ENCODE measurements at regions not wholly inside any gene's neighbourhood (a gene's known extent, or its start where the extent isn't known, plus 50 kb on each side); places are given as distances from the start of the nearest gene placed in this dataset.
A peak's percentile ranks its signal among the peaks of the same experiment; 100 is the strongest.

DNA sequence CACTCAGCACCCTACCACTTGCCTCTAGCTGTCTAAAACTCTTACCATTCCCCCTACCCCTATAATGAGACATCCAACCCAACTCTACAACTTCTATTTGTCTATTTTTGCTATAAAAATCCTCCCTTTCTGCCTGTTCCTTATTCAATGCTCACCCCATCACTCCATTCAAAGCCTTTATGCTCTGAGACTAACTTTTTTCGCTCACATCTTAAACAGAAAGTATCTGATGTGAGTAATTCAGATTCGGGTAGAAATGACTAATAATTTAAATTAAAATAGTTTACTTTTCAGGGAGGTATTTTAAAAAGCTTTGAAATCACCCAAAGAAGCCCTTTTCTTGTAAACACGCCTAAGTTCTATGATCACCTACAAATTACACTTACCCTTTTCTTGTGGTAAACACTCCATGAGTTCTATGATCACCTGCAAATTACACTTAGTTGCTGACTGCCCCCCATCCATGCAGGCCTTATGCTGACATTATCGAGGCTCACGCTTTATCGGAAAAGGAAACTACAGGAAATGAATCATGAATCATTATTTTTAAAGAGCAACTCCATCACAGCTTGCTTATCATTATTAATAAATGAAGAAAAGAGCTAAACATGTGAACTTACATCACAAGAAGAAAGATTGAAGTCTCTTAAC lies 168.7 kb upstream of the PPP1R2C start:
- no peak for DNase-seq

DNA sequence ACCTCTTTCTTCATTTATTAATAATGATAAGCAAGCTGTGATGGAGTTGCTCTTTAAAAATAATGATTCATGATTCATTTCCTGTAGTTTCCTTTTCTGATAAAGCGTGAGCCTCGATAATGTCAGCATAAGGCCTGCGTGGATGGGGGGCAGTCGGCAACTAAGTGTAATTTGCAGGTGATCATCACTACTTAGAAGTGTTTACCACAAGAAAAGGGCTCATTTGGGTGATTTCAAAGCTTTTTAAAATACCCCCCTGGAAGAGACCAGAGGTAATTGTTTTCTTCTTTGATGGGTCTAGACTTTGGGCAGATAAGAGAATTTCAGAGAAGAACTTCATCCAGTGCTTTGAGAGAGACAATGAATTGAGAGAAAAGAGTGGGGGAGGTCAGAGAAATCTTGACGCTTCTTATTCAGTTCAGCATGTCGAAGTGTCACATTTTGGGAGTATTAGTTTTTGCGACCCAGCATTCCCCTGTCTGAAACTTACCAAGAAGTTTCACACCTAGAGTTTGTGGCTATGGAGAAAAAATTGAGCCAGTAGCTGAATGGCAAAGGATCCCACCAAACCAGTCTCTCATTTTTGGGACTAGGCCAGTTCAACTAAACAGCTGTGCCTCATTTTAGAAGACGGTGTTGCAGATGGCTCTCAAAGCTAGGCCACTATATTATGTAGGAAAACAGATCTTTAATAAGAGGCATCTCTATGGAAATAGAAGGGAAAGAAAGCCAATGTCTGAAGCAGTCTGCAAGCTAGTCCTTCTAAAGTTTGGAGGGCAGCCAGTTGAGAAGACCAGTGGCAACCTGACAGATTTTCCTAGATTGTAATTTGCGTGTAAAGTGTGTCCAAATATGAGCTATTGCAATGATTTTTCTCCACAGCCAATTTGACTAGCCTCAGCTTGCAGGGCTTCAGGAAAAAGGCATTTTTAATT lies 171.0 kb upstream of the PPP1R2C start:
- no peak for DNase-seq

DNA sequence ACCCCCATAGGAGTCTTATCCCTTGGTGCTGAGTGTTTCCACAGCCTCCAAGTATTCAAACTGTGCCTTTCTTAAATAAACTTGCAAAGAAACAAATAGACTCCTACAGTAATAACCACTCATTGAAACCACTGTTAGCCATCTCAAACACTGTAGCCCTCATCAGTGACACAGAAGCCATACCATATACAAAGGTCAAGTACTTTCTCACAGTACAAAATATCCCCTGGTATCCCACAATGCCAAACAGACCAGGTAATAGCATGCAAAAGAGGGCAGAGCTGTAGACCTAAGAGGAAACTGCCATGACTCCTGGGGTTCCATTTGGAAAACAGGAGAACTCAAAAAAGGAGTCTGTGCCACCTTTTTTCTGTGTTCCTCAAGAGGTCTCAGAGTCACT lies 173.8 kb upstream of the PPP1R2C start:
- no peak for DNase-seq

DNA sequence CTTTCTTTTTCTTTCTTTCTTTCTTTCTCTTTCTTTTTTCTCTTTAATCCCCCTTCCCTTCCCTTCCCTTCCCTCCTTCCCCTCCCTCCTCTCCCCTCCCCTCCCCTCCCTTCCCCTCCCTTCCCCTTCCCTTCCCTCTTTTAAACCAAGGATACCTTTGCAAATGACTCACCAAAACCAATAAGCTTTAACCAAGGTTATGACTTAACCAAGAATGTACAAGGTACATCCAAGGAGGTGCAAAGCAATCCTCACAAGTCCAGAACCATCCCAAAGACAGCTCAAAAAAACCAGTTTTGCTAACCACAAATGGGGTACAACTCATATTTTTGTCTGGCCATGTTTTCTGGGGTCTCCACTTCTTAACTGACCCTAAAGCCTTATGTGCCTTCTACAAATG lies 174.7 kb upstream of the PPP1R2C start:
- DNase-seq: no peak

DNA sequence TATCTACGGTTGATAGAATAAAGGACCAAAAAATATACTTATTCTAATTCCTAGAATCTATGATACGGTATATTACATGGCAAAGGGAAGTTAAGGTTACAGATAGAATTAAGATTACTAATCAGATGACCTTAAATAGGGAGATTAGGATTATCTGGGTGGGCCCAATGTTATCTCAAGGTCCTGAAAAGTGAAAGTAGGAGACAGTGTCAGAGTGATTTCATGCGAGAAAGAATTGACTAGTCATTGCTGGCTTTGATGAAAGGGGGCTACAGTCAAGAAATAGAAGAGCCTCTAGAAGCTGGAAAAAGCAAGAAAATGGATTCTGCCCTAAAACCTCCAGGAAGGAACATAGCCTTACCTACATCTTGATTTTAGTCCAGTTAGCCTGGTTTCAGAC lies 176.9 kb upstream of the PPP1R2C start:
- no peak for DNase-seq

DNA sequence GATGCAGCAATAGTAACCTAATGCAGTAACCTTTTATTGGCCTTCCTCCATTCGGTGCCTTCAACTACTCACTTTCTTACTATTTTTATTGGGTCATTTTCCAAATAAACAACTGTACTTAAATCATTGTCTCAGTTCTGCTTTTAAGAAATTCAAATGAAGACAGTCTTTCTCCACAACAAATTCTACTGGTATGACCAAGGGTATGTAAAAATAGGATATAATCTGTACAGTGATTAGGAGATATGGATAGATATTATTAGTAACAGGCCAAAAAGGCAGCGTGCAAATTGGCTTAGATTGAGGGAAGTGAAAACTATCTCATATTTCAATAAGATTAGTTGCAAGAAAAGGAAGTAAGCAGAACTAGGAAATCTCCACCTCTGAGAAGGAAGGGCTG lies 177.4 kb upstream of the PPP1R2C start:
- DNase-seq: no peak

DNA sequence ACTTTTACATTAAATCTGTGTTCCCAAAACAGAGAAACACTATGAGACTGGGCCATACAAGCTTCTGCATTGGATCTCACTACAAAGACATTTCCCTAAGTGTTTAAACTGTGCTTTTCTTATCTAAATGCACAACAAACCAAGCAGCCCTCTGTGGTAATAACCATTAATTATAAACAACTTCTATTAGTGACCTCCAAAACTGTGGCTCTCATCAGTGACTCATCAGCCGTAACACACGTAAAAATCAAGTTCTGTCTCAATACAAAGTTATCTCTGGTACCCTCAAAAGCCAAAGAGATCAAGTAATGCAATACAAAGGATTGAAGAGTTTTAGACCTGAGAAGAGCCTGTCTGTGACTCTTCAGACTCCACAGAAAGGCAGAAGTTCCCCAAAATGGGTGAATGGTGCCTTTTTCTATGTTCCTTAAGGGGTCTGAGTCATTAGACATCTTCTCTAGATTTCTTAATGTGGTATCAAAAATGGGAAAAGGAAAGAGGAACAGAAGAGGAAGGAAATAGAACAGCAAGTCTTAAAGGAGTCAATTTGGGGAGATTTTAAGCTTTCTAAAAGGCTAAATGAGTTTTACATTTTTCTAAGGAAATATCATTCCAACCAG lies 189.8 kb upstream of the PPP1R2C start:
- no peak for DNase-seq

DNA sequence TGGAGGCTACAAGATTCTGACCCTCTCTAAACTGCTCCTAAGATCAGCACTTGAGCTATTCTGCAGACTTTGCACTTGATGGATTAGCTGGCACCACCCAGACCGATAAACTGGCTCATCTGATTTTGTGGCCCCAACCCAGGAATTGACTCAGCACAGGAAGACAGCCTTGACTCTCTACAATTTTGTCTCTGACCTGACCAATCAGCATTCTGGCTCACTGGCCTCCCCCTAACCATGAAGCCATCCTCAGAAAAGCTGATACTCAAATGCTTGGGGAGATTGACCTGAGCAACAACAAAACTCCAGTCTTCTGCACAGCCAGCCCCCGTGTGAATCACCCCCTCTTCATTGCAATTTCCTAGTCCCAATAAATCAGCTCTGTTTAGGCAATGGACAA lies 195.4 kb upstream of the PPP1R2C start:
- no peak for DNase-seq

DNA sequence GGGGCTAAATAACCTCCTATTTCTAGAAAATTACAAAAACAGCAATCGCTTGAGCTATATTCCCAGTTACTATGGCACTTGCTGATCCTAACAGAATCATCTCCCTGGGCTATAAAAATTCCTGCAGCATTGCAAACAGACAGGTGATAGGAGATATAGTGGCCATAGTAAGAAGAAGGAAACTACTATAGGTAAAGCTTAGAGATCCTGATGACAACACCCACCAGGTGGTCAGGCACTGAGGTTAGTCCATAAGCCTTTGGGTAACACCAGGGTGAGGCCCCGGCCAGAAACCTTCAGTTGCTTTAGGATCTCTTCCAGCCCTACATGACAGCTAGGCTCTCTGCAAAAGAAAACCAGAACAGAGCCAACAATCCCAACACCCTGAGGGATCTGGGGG lies 197.9 kb upstream of the PPP1R2C start:
- no peak for DNase-seq

DNA sequence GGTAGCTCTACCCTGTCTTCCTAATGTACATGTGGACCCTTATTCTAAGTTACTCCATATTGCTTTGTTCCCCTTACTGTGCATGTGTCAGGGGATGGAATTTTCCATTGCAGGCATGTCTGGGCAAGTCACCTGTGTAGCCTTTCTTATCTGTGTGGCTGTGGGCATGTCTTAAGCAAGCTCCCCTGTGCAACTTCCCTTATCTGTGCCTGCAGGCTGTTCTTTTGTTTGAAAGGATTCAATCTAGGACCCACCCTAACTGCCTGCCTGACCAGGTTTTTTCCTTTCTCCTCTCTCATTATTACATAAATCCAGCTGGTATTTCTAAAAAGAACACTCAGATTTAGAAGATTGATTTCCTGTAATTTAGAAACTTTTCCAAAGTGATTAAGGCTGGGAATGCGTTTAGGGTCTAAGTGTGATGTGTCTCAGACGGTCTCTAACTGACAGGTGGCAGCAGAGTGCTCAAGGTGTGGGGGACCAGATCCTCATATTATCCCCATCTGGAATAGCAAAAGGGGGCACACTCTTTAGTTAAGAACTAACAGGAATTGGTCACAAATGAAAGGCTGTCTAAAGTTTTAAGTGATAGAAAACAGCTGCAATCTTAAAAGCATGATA lies 198.9 kb upstream of the PPP1R2C start:
- no peak for DNase-seq

DNA sequence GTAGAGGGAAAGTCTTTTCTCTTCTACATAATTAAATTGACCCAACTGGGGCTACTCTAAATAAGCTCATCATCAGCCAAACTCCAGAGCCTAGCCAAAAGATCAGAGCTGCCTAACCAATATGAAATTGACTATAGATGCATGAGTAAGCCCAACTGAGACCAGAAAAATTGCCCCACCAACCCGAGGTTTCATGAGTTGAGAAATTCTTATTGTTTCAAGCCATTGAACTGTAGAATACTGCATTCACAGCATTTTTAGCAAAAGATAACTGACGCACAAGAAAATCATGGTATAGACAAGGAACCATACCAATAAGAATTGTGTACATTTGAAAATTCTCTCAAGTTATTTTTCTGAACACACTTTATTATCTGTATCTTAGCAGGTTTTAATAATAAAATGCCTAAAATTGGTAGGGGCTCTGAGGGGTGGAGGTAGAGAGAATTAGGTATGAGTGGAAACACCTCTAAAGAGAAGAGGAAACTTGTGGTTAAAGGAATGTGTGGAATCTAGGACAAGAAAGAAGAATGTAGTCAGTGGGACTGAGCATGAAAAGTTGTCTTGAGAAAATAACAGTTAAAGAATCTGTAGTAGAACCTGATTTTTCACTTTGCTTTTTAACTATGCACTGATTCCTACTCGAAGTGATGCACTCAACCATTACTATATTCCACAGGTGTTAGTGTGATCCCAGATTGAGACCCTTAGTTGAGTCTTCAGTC lies 200.9 kb upstream of the PPP1R2C start:
- peak; percentile 0 for DNase-seq

DNA sequence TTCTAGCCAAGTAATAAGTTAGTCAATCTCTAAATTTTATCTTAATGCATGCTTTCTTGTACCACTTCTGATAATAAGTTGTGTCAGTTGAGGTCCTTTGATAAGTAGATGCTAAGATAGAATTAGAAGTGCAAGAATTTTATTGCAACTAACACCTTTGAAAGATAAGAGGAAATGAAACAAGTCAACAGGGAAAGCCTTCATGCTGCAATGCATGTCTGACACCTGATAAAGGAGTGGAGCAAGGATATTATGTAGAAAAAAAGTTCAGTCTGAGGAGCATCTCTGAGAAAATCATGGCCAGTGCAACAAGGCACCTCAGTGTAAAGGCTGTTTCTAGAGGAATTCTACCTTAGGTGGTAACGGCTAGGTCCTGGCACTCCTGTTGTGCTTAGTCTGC lies 210.7 kb upstream of the PPP1R2C start:
- DNase-seq: no peak

DNA sequence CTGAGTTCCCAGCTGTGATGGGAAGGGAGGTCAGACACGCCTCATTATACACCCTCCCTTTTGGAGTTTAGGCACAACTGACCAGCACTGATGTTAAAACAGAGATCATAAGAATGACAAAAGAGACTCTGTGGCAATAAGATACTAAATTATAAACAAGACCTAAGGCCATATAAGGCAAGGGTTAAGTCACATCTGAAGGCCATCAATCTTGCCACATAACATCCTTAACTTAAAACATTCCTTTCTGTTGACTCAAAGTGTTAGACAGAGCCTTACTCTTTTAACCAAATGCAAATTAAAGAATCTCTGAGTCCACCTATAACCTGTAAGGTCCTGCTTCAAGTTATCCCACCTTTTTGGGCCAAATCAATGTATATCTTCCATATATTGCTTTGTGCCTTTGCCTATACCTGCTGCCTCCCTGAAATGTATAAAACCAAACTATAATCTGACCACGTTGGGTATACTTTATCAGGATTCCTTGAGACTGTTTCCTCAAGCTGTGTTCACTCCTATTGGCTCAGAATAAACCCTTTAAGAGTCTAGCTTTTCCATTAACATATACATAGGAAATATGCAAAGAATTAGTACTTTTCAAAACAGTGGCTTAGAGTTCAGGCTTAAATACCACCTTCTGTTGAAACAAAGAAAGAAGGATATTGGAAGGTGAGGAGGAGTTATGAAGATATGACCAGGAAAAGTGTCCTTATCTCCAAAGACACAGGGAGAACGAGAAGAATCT lies 214.4 kb upstream of the PPP1R2C start:
- DNase-seq: peak; percentile 39

DNA sequence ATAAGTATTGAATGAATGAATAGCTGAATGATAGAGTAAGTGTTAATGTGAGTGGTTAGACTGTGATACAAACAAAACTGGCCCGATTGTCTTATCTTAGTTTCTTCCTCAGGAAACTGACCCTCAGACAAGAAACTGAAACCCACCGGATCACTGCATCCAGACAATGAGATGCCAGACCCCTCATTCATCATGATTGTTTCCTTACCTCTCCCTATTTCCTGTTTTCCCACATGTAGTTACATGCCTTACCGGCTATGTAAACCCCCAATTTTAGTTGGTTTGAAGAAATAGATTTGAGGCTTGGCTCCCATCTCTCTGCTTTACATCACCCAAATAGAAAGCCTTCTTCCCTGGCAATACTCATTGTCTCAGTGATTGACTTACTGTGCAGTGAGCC lies 218.9 kb upstream of the PPP1R2C start:
- DNase-seq: no peak

DNA sequence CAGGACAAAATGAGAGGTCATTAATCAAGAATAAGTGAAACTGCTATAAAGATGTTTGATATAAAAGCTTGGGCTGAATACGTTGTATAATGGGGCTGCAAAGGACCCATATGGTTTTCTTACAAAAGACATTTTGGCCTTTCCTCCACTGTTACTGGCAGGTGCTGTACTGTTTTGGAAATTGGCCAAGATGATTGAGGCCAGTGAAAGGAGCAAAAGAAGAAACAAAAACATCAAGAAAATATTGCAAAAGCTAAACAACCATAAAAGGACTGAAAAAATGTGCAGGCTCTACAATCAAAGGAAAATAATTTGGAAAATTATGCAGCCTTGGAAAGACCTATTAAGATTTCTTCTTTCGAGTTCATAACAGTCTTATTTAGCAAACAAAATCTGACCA lies 222.2 kb upstream of the PPP1R2C start:
- no peak for DNase-seq

DNA sequence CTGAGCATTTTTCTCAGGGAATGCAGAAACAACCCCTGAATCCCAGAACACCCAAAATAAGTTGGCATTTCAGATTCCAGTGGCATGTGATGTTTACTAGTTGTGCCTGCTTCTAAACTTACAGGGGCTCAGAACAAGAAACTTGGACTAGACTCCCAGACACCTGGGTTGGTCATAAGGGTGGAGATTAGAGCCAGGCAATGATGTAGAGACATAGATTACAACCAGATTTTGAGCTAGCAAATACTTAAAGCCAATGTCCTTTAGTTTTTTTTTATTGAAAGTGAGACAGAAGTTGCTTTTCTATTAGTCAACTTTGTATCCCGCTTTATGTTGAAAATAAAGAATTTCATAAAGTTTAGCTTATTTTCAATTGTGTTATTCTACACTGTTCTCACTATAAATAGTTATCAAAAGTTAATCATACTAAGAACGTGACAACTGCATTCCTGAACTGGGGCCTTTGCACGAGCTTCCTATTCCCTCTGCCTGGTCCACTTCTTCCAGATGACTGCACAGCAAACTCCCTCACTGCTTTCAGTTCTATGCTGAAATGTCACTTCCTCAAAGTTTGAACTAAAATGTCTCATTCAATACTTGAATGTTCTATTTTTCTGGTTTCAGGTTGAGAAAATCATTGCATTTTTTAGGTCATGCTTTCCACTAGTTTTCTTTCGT lies 224.7 kb upstream of the PPP1R2C start:
- DNase-seq: no peak

DNA sequence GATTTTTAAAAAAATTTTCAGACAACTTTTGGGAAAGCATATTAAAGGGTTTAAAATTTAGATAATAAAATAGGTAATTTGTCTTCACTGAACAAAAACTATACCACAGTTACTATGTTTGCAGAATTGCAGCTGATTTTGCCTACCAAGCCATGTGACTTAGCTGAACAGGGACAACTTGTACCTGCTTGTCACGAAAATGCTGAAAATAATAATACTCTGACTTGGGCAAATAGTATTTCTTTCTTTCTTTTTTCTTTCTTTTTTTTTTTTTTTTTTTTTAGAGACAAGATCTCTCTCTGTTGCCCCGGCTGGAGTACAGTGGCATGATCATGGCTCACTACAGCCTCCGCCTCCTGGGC lies 225.2 kb upstream of the PPP1R2C start:
- no peak for DNase-seq

DNA sequence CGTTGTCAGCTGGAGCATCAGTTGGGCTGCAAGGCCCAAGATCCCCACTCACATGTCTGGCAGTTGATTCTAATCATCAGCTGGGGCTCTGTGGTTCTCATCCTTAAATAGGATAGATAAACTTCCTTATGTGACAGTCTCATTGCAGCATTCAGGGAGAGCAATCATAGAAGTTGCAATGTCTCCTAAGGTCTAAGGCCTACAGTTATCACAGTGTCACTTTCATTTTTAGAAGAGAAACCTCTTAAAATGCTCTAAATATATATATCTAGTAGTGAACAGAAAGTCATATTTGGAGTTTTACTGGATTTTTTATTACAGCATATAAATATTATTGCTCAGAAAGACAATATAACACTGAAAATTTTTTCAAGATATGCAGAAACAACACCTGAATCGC lies 226.0 kb upstream of the PPP1R2C start:
- no peak for DNase-seq

DNA sequence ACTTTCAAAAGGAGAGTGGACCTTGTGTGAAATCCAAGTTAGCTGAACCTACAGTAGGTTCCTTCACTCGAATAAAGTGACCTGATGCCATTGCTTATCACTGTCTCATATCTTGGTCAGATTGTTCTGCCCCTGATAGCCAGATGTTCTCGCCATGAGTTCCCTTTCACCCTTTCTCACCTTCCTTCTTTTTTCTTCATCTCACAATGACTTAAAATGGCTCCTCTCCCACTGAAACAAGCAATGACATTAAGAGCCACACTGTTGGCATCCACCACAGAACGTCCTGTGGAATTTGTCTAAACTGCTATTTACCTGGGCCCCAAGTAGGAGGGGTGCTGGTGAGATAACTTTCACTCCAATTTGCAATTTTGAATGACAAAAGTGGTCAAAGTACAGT lies 227.6 kb upstream of the PPP1R2C start:
- no peak for DNase-seq

DNA sequence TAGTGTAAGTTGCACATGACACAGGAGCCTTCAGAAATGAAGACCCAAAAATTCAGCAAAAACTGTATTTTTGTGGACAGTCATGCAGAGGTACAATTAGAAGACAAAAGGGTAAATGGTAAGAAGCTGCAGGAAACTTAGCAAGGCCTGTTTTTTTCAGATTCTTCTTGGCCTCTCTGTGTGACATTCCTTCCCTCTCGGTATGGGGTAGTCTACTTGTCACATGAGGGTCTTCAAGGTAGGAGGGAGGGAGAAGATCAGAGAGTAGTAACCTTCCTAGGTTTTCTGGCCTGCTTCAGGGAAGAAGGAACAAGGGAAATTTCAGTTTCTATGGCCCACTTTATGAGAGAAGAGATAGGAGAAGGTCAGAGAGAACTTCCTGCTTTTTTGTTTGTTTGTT lies 230.4 kb upstream of the PPP1R2C start:
- DNase-seq: no peak

DNA sequence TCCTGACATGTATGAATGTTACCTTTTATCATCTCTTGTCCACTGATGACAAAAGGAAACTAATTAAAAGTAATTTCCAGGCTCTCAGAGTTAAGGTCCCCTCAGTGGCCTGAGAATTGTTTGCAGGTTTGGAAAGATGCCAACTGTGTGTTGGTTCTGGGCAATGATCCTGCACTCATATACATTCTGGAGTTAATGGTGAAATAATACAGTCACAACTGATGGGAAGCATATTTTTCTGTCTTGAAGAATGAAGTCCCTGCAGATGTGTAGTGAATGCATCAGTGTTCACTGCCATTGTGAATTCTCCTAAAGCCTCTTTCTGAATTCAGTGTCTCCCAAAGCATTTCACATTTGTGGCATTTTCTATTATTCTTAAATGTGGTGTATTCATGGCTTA lies 238.1 kb upstream of the PPP1R2C start:
- no peak for DNase-seq

DNA sequence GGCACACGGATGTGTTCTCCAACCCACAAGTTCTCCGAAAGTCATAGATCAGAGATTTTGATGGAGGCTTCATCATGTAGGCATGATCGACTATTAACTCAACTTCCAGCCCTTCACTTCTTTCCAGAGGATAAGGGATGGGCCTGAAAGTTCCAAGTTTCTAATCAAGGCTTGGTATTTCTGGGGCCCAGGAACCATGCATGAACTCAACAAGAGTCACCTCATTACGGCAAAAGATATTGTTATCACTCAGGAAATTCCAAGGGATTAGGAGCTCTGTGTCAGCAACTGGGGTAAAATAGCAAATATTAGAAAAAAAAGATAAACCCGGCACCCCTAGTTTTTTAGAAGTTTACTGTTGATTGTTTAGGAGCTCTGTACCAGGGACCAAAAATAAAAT lies 240.1 kb upstream of the PPP1R2C start:
- no peak for DNase-seq

Data from fibroblast of skin of right quadriceps (primary cell).